Esophagus (tissue), 2 donors: ENCODE measurements at regions not wholly inside any gene's neighbourhood (a gene's known extent, or its start where the extent isn't known, plus 50 kb on each side); places are given as distances from the start of the nearest gene placed in this dataset.
"Not testable (repeated sequence)": the region's sequence is repeated elsewhere in the genome, so short reads cannot be mapped to it uniquely, and the experiment has no call there.

Experiments
- H3K27ac ChIP-seq, 2 donors: one replicate each; pipeline ENCODE4 v1.5.1; 2013; ENCODE audit warnings: low read depth in 2 of 2, mild to moderate bottlenecking in 2 of 2, inconsistent platforms in 1 of 2, low read length in 1 of 2, moderate library complexity in 1 of 2
- H3K27me3 ChIP-seq, 2 donors: one replicate each; pipeline ENCODE4 v1.6.1; 2013; ENCODE audit warnings: low read length in 2 of 2, control low read depth in 1 of 2, mild to moderate bottlenecking in 1 of 2; ENCODE audit not compliant: insufficient read depth in 2 of 2, control insufficient read depth in 1 of 2
- H3K36me3 ChIP-seq, 2 donors: one replicate each; pipeline ENCODE4 v1.6.1; 2013; ENCODE audit warnings: low read length in 1 of 2; ENCODE audit not compliant: control insufficient read depth in 2 of 2, insufficient read depth in 2 of 2
- H3K4me1 ChIP-seq, 2 donors: one replicate each; pipeline ENCODE4 v1.6.1; 2013; ENCODE audit warnings: low read length in 1 of 2; ENCODE audit not compliant: control insufficient read depth in 2 of 2, insufficient read depth in 2 of 2
- H3K4me3 ChIP-seq, 2 donors: one replicate each; pipeline ENCODE4 v1.5.1; 2013; ENCODE audit warnings: low read length in 2 of 2, mild to moderate bottlenecking in 2 of 2, low read depth in 1 of 2, moderate library complexity in 1 of 2
- H3K9me3 ChIP-seq, 2 donors: one replicate each; pipeline ENCODE4 v1.6.1; 2013; ENCODE audit warnings: mild to moderate bottlenecking in 2 of 2, low read depth in 1 of 2, low read length in 1 of 2, moderate library complexity in 1 of 2; ENCODE audit not compliant: control insufficient read depth in 2 of 2, insufficient read depth in 1 of 2
- WGBS, 2 donors: extraction: QIAGEN DNeasy Blood & Tissue Kit; methylation state at CpG; one replicate each; pipeline ENCODE4 v1.1.7; 2013; 5-methylcytosine and 5-hydroxymethylcytosine counted together
- donor health status: healthy with polysubstance abuse.
- donor health status: Bipolar disorder and iron deficiency.

DNA sequence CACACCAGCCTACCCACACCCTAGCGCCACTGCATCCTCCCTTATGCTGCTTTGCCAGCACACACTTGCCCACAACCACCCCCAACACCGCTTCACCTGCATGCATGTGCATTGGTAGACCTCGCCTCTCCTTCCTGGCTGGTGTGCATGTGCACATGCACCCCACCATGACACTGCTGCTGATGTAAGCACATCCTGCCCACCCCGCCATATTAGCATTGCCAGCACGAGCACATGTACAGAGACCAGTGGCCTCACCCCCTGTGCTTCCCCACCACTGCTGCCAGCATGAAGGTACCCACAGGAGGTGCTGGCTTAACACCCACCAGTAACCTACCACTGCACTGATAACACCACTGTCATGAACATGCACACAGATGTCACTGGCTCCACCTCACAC, 218.2 kb downstream of the SLCO4C1 start:
- no peaks in the 10 kb centered on the region for H3K27me3 ChIP-seq
- no peak overlapping the region for H3K27ac ChIP-seq
- 81 to 91% methylated on average over 4 to 5 of the region's 5 CpGs for WGBS, 2 donors
- no peak overlapping the region for H3K4me3 ChIP-seq
- H3K36me3 ChIP-seq: no peaks in the 10 kb centered on the region
- H3K4me1 ChIP-seq: no peaks in the 10 kb centered on the region
- H3K9me3 ChIP-seq: peaks cover 0 to 7% of the 10 kb centered on the region in 2 donors

DNA sequence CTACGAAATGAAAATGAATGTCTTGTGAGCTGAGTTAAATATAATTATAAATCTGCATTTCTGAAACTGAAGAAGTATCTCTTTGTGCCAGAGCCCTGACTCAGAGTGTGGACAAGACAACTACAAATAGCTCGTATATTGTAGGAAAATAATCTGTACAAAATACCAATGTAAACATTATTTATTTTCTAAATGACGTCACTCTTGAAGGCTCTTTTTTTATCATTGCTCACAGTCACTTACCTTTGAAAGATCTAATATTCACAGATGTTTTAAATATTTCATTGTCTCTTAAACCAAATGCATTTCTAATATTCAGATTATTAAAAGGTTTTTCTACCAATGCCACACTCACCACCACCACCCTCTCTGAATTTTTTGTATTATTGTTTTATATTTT, 226.1 kb downstream of the SLCO4C1 start:
- Histone ChIP-seq H3K4me1 (no peaks in the 10 kb centered on the region), H3K36me3 (no peaks in the 10 kb centered on the region), H3K27ac (no peak overlapping the region), H3K4me3 (no peak overlapping the region), H3K27me3 (no peaks in the 10 kb centered on the region), H3K9me3 (no peaks in the 10 kb centered on the region)
- 56 to 63% methylated on average over 3 of the region's 3 CpGs for WGBS, 2 donors

- no peak overlapping the region for H3K27ac ChIP-seq
- H3K4me3 ChIP-seq: no peak overlapping the region
- H3K4me1 ChIP-seq: no peaks in the 10 kb centered on the region
- 54 to 58% methylated on average over 3 of the region's 3 CpGs for WGBS, 2 donors
- no peaks in the 10 kb centered on the region for H3K27me3 ChIP-seq
- no peaks in the 10 kb centered on the region for H3K36me3 ChIP-seq
- H3K9me3 ChIP-seq: no peaks in the 10 kb centered on the region
Observed at GRCh38 chr5:102068870-102069269, 227.2 kb downstream of the SLCO4C1 start.

DNA sequence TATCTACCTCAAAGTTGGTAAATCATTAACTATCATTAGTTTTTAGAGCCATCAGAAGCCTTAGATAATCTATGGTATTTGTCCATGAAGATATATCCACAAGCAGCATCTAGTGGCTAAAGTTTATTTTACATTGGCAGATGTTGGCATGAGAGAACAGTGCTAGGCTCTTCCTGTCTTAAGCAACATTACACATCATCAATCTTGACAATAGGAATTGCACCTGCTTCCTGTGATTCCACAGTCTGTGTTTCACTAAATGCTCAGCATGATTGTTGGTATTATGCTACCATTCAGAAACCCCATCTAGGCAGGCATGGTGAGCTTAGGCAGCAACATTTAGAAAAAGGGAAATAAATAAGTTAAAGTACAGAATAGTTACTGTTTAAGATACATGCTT, 246.6 kb downstream of the SLCO4C1 start:
- no peaks in the 10 kb centered on the region for H3K27me3 ChIP-seq
- no peak overlapping the region for H3K4me3 ChIP-seq
- H3K9me3 ChIP-seq: no peaks in the 10 kb centered on the region
- no peak overlapping the region for H3K27ac ChIP-seq
- no peaks in the 10 kb centered on the region for H3K4me1 ChIP-seq
- no peaks in the 10 kb centered on the region for H3K36me3 ChIP-seq

DNA sequence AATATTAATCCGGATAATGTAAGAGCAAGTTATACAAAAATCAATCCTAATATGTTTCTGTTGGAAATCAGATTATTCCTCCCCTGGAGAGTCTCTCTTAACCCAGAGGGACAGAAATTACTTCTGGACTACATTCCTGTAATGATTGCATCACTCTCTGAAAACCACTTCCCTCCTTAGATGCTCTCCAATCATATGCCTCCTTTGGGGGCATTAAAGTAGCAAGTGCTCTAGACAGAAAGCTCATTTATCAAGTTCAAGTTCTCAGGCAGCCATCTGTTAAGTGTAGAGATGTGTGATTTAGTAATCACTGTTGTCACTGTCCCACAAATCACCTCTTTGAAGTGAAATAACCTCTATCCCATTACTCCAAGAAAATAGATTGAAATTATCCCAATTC, 247.1 kb downstream of the SLCO4C1 start:
- Histone ChIP-seq H3K27ac (no peak overlapping the region), H3K4me1 (no peaks in the 10 kb centered on the region)
- WGBS, 2 donors: 85 to 93% methylated on average over 1 of the region's 1 CpG

DNA sequence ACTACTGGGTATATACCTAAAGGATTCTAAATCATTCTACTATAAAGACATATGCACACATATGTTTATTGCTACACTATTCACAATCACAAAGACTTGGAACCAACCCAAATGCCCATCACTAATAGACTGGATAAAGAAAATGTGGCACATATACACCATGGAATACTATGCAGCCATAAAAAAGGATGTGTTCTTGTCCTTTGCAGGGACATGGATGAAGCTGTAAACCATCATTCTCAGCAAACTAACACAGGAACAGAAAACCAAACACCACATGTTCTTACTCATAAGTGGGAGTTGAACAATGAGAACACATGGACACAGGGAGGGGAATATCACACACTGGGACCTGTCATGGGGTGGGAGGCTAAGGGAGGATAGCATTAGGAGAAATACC, 249.0 kb downstream of the SLCO4C1 start:
- not testable (repeated sequence) for H3K27ac ChIP-seq, H3K4me1 ChIP-seq

More for the DNA sequence above, 247.1 kb downstream of the SLCO4C1 start:
- Histone ChIP-seq H3K36me3 (no peaks in the 10 kb centered on the region), H3K9me3 (no peaks in the 10 kb centered on the region), H3K27me3 (no peaks in the 10 kb centered on the region), H3K4me3 (no peak overlapping the region)

DNA sequence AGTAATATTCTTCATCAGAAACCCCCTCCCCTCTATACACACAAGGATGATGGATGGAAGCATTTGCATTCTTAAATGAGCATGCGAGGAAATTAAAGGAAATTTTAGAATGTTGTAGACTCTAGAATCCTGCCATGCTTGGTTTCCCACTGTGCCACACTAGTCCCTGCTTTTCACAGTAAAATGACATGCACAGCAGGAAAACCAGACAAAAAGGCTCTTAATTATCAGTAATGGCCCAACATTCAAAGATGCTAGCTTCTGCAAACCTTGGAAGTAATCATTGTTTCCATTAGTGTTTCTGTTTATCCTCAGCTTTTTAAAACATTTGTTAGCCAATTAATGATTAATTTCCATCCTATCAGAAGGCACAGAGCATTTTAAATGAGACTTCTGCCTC, 255.8 kb downstream of the SLCO4C1 start:
- Histone ChIP-seq H3K27ac (no peak overlapping the region), H3K27me3 (no peaks in the 10 kb centered on the region)
- 83 to 91% methylated on average over 1 of the region's 1 CpG for WGBS, 2 donors

More for the DNA sequence above, 249.0 kb downstream of the SLCO4C1 start:
- H3K36me3 ChIP-seq, H3K9me3 ChIP-seq, H3K27me3 ChIP-seq, H3K4me3 ChIP-seq: not testable (repeated sequence)

DNA sequence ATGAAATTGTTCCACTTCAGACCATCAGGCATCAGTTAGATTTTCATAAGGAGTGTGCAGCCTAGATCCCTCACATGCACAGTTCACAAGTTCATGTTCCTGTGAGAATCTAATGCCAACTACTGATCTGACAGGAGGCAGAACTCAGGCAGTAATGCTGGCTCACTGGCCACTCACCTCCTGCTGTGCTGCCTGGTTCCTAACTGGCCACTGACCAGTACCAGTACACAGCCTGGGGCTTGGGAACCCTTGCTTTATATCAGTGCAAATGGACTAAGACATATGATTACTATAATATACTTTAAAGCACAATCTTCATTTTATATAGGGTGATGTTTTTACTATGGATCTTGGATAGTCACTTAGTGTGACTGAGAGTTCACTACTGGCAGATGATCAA, 259.2 kb downstream of the SLCO4C1 start:
- Histone ChIP-seq H3K4me3 (no peak overlapping the region), H3K36me3 (no peaks in the 10 kb centered on the region), H3K27ac (no peak overlapping the region), H3K27me3 (no peaks in the 10 kb centered on the region), H3K4me1 (no peaks in the 10 kb centered on the region), H3K9me3 (no peaks in the 10 kb centered on the region)

More for the DNA sequence above, 255.8 kb downstream of the SLCO4C1 start:
- H3K9me3 ChIP-seq: no peaks in the 10 kb centered on the region
- H3K4me3 ChIP-seq: no peak overlapping the region
- H3K36me3 ChIP-seq: no peaks in the 10 kb centered on the region
- H3K4me1 ChIP-seq: no peaks in the 10 kb centered on the region

DNA sequence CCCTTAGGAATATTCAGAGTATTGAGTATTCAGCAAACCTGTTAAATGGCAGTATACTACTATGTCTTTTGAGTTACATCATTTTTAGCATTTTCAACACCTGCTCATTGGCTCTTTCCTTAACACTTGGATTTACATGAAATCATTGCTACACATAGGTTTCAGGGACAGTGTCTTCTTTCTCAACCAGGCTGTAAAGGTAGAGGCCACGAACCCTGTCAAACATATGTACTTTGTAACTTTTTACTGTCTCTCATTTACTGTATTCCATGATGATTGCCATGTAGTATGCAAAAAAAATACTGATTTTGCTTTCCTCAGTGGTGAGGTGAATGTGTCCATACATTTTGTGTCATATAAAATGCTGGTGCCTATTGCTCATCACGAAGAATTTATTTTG, 264.4 kb downstream of the SLCO4C1 start:
- H3K36me3 ChIP-seq: no peaks in the 10 kb centered on the region
- no peaks in the 10 kb centered on the region for H3K9me3 ChIP-seq
- WGBS, 2 donors: 72 to 78% methylated on average over 2 of the region's 2 CpGs
- H3K4me1 ChIP-seq: no peaks in the 10 kb centered on the region
- H3K27me3 ChIP-seq: no peaks in the 10 kb centered on the region
- no peak overlapping the region for H3K27ac ChIP-seq
- no peak overlapping the region for H3K4me3 ChIP-seq

DNA sequence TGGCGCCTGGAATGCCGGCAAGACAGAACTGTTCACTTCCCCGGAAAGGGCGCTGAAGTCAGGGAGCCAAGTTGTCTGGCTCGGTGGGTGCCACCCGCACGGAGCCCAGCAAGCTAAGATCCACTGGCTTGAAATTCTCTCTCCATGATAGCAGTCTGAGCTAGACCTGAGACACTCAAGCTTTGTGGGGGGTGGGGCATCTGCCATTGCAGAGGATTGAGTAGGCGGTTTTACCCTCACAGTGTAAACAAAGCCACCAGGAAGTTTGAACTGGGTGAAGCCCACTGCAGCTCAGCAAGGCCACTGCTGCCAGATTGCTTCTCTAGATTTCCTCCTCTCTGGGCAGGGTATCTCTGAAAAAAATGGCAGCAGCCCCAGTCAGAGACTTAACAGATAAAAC, 277.4 kb downstream of the SLCO4C1 start:
- 92 to 93% methylated on average over 8 of the region's 8 CpGs for WGBS, 2 donors
- no peaks in the 10 kb centered on the region for H3K36me3 ChIP-seq
- H3K4me1 ChIP-seq: no peaks in the 10 kb centered on the region
- no peaks in the 10 kb centered on the region for H3K27me3 ChIP-seq
- H3K4me3 ChIP-seq: no peak overlapping the region
- H3K9me3 ChIP-seq: peaks cover 0 to 2% of the 10 kb centered on the region in 2 donors
- no peak overlapping the region for H3K27ac ChIP-seq
